CD14-positive monocyte (primary cell): ENCODE measurements at regions not wholly inside any gene's neighbourhood (a gene's known extent, or its start where the extent isn't known, plus 50 kb on each side); places are given as distances from the start of the nearest gene placed in this dataset.

ENCODE experiments used
- DNase-seq, 3 donors: peaks; one replicate each; pipeline ENCODE4 v3.0.0-alpha.2; 2011 to 2022
- H2AFZ ChIP-seq: 2 replicates; pipeline ENCODE4 v1.6.0; 2012; ENCODE audit warnings: mild to moderate bottlenecking, low read depth, low read length, inconsistent platforms; ENCODE audit not compliant: insufficient read depth, poor library complexity, severe bottlenecking
- H3K27ac ChIP-seq, 2 donors: 1 replicate in 1 of 2; 2 replicates in 1 of 2; pipeline ENCODE4 v1.5.1; 2012 to 2013; ENCODE audit warnings: low read length in 2 of 2, control low read depth in 1 of 2, inconsistent platforms in 1 of 2, low read depth in 1 of 2, mild to moderate bottlenecking in 1 of 2
- H3K27me3 ChIP-seq, 2 donors: one replicate each; pipeline versions ENCODE4 v1.6.0 to v1.6.1; 2011 to 2013; ENCODE audit warnings: low read length in 2 of 2; ENCODE audit not compliant: control insufficient read depth in 2 of 2, insufficient read depth in 2 of 2
- H3K36me3 ChIP-seq, 2 donors: replicated peaks in 1 of 2; 1 replicate in 1 of 2; 2 replicates in 1 of 2; pipeline versions ENCODE4 v1.5.1 to v1.6.1; 2012 to 2013; ENCODE audit warnings: low read length in 2 of 2, control low read depth in 1 of 2, inconsistent platforms in 1 of 2, mild to moderate bottlenecking in 1 of 2; ENCODE audit not compliant: insufficient read depth in 2 of 2, control insufficient read depth in 1 of 2
- H3K4me1 ChIP-seq, 2 donors: 1 replicate in 1 of 2; 2 replicates in 1 of 2; pipeline versions ENCODE4 v1.5.1 to v1.6.1; 2012 to 2013; ENCODE audit warnings: low read length in 2 of 2, control low read depth in 1 of 2, inconsistent platforms in 1 of 2, mild to moderate bottlenecking in 1 of 2, moderate library complexity in 1 of 2; ENCODE audit not compliant: insufficient read depth in 2 of 2, control insufficient read depth in 1 of 2
- H3K4me2 ChIP-seq: replicated peaks from 2 replicates; pipeline ENCODE3; 2012; ENCODE audit warnings: low read length, moderate library complexity, mild to moderate bottlenecking; ENCODE audit not compliant: poor library complexity, severe bottlenecking; ENCODE audit errors: extremely low read depth
- H3K4me3 ChIP-seq, 3 experiments: fragments of 200-600 bp in 1 of 3; sonication (generic) in 1 of 3; replicated peaks in 1 of 3; 1 replicate in 2 of 3; 2 replicates in 1 of 3; pipeline ENCODE4 v1.5.1; 2011 to 2013; ENCODE audit warnings: low read length in 3 of 3, mild to moderate bottlenecking in 3 of 3, control low read depth in 2 of 3, low read depth in 2 of 3, inconsistent platforms in 1 of 3, moderate library complexity in 1 of 3
- H3K79me2 ChIP-seq: 2 replicates; pipeline ENCODE4 v1.6.0; 2012; ENCODE audit warnings: mild to moderate bottlenecking, control low read depth, inconsistent platforms, low read length, moderate library complexity; ENCODE audit not compliant: insufficient read depth
- H3K9ac ChIP-seq: 2 replicates; pipeline ENCODE4 v1.6.0; 2017; ENCODE audit warnings: low read length, mild to moderate bottlenecking; ENCODE audit not compliant: insufficient read depth, poor library complexity, severe bottlenecking
- H3K9me3 ChIP-seq, 2 donors: replicated peaks in 1 of 2; 1 replicate in 1 of 2; 2 replicates in 1 of 2; pipeline versions ENCODE4 v1.5.1 to v1.6.1; 2012 to 2013; ENCODE audit warnings: low read length in 2 of 2, control low read depth in 1 of 2; ENCODE audit not compliant: control insufficient read depth in 1 of 2, insufficient read depth in 1 of 2
- H4K20me1 ChIP-seq: 2 replicates; pipeline ENCODE4 v1.6.0; 2012; ENCODE audit warnings: mild to moderate bottlenecking, low read length, control low read depth, moderate library complexity; ENCODE audit not compliant: insufficient read depth
- H3K27ac Mint-ChIP-seq, 7 donors: one replicate each; pipeline ENCODE4 v1.8.0; 2020; ENCODE audit warnings: mild to moderate bottlenecking in 7 of 7, mixed read lengths in 7 of 7, moderate library complexity in 6 of 7, inconsistent platforms in 2 of 7
- H3K27me3 Mint-ChIP-seq, 3 donors: one replicate each; pipeline ENCODE4 v1.8.0; 2021 to 2022; ENCODE audit warnings: low read depth in 3 of 3, mild to moderate bottlenecking in 3 of 3, mixed read lengths in 3 of 3, moderate library complexity in 3 of 3, inconsistent platforms in 1 of 3
- H3K36me3 Mint-ChIP-seq, 2 donors: one replicate each; pipeline ENCODE4 v1.8.0; 2020; ENCODE audit warnings: mixed read lengths in 2 of 2, inconsistent platforms in 1 of 2, mild to moderate bottlenecking in 1 of 2
- H3K4me1 Mint-ChIP-seq: one replicate; pipeline ENCODE4 v1.8.0; 2020; ENCODE audit warnings: mild to moderate bottlenecking, mixed read lengths
- H3K4me3 Mint-ChIP-seq, 2 donors: one replicate each; pipeline ENCODE4 v1.8.0; 2020; ENCODE audit warnings: mild to moderate bottlenecking in 2 of 2, mixed read lengths in 2 of 2, moderate library complexity in 1 of 2
- H3K9me3 Mint-ChIP-seq, 7 donors: one replicate each; pipeline ENCODE4 v1.8.0; 2020 to 2022; ENCODE audit warnings: mixed read lengths in 7 of 7, mild to moderate bottlenecking in 6 of 7, moderate library complexity in 6 of 7, inconsistent platforms in 2 of 7
- WGBS: methylation state at CpG from one replicate; pipeline ENCODE4 v1.1.5; 2013; ENCODE audit warnings: missing lambda C conversion rate; ENCODE audit not compliant: insufficient coverage; 5-methylcytosine and 5-hydroxymethylcytosine counted together
- intact Hi-C, 2 donors: fragments of 100-400 bp; cut with micrococcal nuclease; formaldehyde crosslinking; loops; one replicate each; pipeline versions ENCODE4 v1.15.0 to v1.15.1; 2023
- TF ChIP-seq, protein P1 (sequence below): fragments of 200-600 bp; IDR thresholded peaks from one replicate; pipeline ENCODE4 v1.8.0; 2022; ENCODE audit warnings: antibody characterized with exemption, mild to moderate bottlenecking

DNA sequence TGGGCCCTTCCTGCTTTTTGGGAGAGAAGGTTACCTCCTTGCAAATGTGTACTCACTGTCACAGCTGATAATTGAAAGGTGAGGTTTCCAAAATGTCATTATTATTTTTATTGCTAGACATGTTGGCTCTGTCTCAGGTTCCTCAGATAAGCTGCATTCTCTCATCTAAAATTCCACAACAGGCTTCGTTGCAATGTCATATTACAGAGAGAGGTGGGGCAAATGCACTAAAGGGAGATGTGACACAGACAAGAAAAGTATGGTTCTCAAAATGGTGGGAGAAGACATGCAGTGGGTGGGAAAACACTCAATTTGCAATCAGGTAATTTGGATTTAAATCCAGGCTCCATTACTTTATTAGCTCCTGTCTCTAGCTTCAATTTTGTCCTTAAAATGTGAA is 256.4 kb upstream of the POU3F2 start:
- no peaks in the 10 kb centered on the region for H3K36me3 ChIP-seq
- no CpG with 5 or more reads among the region's 1 CpG for WGBS

DNA sequence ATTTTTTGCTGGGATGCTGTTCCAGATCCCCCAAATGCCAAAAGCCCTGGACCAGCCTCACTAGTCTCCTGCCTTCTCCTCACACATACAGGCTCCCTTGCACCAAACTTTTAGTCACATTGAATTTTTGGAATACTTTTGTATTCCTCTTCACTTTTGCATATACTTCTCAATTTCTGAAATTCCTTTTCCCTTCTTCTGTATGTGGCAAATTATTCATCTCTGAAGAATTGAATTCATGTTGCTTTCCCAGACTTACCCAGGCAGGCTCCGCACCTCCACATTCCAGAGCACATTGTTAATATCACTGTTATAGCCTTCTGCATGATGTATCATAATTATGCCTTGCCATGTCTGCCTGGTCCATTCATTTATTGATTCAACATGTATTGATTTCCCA is 255.3 kb upstream of the POU3F2 start:
- Histone ChIP-seq H3K9me3 (no peaks in the 10 kb centered on the region), H3K27ac (no peak overlapping the region), H3K36me3 (no peaks in the 10 kb centered on the region), H3K79me2 (no peaks in the 10 kb centered on the region), H3K4me3 (no peak overlapping the region), H3K27me3 (no peaks in the 10 kb centered on the region), H4K20me1 (no peaks in the 10 kb centered on the region), H3K4me2 (no peak overlapping the region), H2AFZ (no peak overlapping the region), H3K4me1 (no peaks in the 10 kb centered on the region), H3K9ac (no peak overlapping the region)
- TF ChIP-seq, protein P1, sequence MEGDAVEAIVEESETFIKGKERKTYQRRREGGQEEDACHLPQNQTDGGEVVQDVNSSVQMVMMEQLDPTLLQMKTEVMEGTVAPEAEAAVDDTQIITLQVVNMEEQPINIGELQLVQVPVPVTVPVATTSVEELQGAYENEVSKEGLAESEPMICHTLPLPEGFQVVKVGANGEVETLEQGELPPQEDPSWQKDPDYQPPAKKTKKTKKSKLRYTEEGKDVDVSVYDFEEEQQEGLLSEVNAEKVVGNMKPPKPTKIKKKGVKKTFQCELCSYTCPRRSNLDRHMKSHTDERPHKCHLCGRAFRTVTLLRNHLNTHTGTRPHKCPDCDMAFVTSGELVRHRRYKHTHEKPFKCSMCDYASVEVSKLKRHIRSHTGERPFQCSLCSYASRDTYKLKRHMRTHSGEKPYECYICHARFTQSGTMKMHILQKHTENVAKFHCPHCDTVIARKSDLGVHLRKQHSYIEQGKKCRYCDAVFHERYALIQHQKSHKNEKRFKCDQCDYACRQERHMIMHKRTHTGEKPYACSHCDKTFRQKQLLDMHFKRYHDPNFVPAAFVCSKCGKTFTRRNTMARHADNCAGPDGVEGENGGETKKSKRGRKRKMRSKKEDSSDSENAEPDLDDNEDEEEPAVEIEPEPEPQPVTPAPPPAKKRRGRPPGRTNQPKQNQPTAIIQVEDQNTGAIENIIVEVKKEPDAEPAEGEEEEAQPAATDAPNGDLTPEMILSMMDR = no peak
- no peak overlapping the region for H3K27ac Mint-ChIP-seq
- 100% methylated on average over 1 of the region's 1 CpG for WGBS
- DNase-seq = no peak
- intact Hi-C loops = no loop called here
- H3K27me3 Mint-ChIP-seq = peaks cover 0 to 3% (median 1%) of the 10 kb centered on the region in 3 donors
- peaks cover 0 to 3% (median 0%) of the 10 kb centered on the region in 7 donors for H3K9me3 Mint-ChIP-seq
- no peaks in the 10 kb centered on the region for H3K36me3 Mint-ChIP-seq
- H3K4me1 Mint-ChIP-seq = no peaks in the 10 kb centered on the region
- H3K4me3 Mint-ChIP-seq = no peak overlapping the region

More for the DNA sequence above, 256.4 kb upstream of the POU3F2 start:
- H3K4me3 Mint-ChIP-seq = no peak overlapping the region
- Histone ChIP-seq H3K27me3 (no peaks in the 10 kb centered on the region), H2AFZ (no peak overlapping the region), H3K27ac (no peak overlapping the region), H3K4me1 (no peaks in the 10 kb centered on the region), H3K4me2 (no peak overlapping the region), H4K20me1 (no peaks in the 10 kb centered on the region), H3K9me3 (no peaks in the 10 kb centered on the region), H3K9ac (no peak overlapping the region), H3K79me2 (no peaks in the 10 kb centered on the region), H3K4me3 (no peak overlapping the region)
- TF ChIP-seq, protein P1 = no peak
- no peaks in the 10 kb centered on the region for H3K4me1 Mint-ChIP-seq
- DNase-seq = no peak
- intact Hi-C loops = no loop called here
- no peak overlapping the region for H3K27ac Mint-ChIP-seq
- H3K27me3 Mint-ChIP-seq = peaks cover 0 to 3% (median 1%) of the 10 kb centered on the region in 3 donors
- H3K36me3 Mint-ChIP-seq = no peaks in the 10 kb centered on the region
- H3K9me3 Mint-ChIP-seq = peaks cover 0 to 3% (median 0%) of the 10 kb centered on the region in 7 donors
